ENCODE measurements at regions not wholly inside any gene's neighbourhood (a gene's known extent, or its start where the extent isn't known, plus 50 kb on each side); places are given as distances from the start of the nearest gene placed in this dataset.

DNA sequence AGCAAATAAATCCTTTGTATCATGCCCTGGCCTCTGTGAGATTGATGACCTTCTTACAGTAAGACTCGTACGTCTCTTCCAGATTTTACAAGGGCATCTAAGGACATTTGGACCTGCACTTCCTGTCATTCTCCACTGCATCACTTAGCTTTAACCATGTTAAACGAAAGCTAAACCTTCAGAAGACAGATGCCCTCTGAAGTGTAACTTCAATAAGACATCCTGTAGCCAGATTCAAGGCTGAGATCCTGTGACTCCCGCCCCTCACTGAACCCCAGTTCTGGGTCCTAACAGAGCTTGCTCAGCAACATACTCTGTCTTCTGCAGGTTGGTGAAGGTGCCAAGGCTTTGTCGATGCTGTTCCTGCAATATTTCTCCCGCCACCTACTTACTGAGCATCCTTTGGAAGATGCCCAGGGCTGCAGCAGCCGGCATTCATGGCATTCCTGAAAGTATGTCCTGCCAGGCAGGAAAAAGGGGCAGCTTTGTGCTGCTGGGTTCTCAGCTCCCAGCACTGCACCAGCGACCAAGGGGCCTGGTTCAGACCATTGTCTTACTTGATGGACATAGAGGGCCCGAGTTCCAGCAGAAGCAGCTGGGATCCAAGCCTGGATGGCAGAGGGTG is 131.1 kb downstream of the AXIN2 start:
- TF ChIP-seq, protein P1, sequence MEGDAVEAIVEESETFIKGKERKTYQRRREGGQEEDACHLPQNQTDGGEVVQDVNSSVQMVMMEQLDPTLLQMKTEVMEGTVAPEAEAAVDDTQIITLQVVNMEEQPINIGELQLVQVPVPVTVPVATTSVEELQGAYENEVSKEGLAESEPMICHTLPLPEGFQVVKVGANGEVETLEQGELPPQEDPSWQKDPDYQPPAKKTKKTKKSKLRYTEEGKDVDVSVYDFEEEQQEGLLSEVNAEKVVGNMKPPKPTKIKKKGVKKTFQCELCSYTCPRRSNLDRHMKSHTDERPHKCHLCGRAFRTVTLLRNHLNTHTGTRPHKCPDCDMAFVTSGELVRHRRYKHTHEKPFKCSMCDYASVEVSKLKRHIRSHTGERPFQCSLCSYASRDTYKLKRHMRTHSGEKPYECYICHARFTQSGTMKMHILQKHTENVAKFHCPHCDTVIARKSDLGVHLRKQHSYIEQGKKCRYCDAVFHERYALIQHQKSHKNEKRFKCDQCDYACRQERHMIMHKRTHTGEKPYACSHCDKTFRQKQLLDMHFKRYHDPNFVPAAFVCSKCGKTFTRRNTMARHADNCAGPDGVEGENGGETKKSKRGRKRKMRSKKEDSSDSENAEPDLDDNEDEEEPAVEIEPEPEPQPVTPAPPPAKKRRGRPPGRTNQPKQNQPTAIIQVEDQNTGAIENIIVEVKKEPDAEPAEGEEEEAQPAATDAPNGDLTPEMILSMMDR (IDR thresholded peaks at IDR 0.05; ENCODE audit: borderline replicate concordance, extremely low read depth, low read length, poor library complexity, severe bottlenecking), result no peak
- TF ChIP-seq EZH2 (IDR thresholded peaks at IDR 0.05; ENCODE audit: borderline replicate concordance, low read depth, low read length, severe bottlenecking), result no peak

Data from DND-41 (cell line).